HFF-Myc (cell line): ENCODE measurements at regions not wholly inside any gene's neighbourhood (a gene's known extent, or its start where the extent isn't known, plus 50 kb on each side); places are given as distances from the start of the nearest gene placed in this dataset.

Experiments
- DNase-seq: peaks from one replicate; pipeline ENCODE4 v3.0.0-alpha.2; 2011; ENCODE audit warnings: low read depth; ENCODE audit errors: extremely low read depth
- H3K4me3 ChIP-seq: replicated peaks from 2 replicates; pipeline ENCODE4 v1.5.1; 2011; ENCODE audit warnings: low read depth, mild to moderate bottlenecking, control low read depth, low read length
- CTCF ChIP-seq: IDR thresholded peaks from 2 replicates; pipeline ENCODE4 v1.5.1; 2012; ENCODE audit warnings: mild to moderate bottlenecking, low read depth, low read length, control low read depth; ENCODE audit errors: missing control alignments

GRCh38 chr3:191761906-191762305 lies 300.9 kb downstream of the PYDC2 start:
- DNase-seq, result no peak
- H3K4me3 ChIP-seq, result no peak overlapping the region
- TF ChIP-seq CTCF, result no peak

GRCh38 chr3:191762323-191762960 lies 301.5 kb downstream of the PYDC2 start:
- peak; percentile 4 for DNase-seq
- no peak overlapping the region for H3K4me3 ChIP-seq
- no peak for TF ChIP-seq CTCF

- H3K4me3 ChIP-seq, result no peak overlapping the region
- peak; percentile 10 for TF ChIP-seq CTCF
- no peak for DNase-seq
Measured at GRCh38 chr3:191768421-191768820, 307.5 kb downstream of the PYDC2 start.

GRCh38 chr3:191770541-191770940 lies 309.6 kb downstream of the PYDC2 start:
- no peak for TF ChIP-seq CTCF
- no peak overlapping the region for H3K4me3 ChIP-seq
- no peak for DNase-seq

GRCh38 chr3:191774485-191774884 lies 313.5 kb downstream of the PYDC2 start:
- no peak for TF ChIP-seq CTCF
- peak; percentile 10 for DNase-seq
- no peak overlapping the region for H3K4me3 ChIP-seq

GRCh38 chr3:191775451-191776233 lies 314.7 kb downstream of the PYDC2 start:
- no peak for TF ChIP-seq CTCF
- DNase-seq, result no peak
- no peak overlapping the region for H3K4me3 ChIP-seq

GRCh38 chr3:191781044-191781443 lies 320.1 kb downstream of the PYDC2 start:
- no peak for DNase-seq
- no peak for TF ChIP-seq CTCF
- H3K4me3 ChIP-seq, result no peak overlapping the region
